Astrocyte of the cerebellum (primary cell): ENCODE measurements at regions not wholly inside any gene's neighbourhood (a gene's known extent, or its start where the extent isn't known, plus 50 kb on each side); places are given as distances from the start of the nearest gene placed in this dataset.

ENCODE experiments used
- DNase-seq: peaks from one replicate; pipeline ENCODE4 v3.0.0-alpha.2; 2011; ENCODE audit warnings: low read depth
- H3K4me3 ChIP-seq: 2 replicates; pipeline ENCODE4 v1.5.1; 2011; ENCODE audit warnings: mild to moderate bottlenecking, low read depth, low read length, moderate library complexity
- CTCF ChIP-seq: IDR thresholded peaks from 2 replicates; pipeline ENCODE4 v1.5.1; 2012; ENCODE audit warnings: low read length, low read depth, moderate library complexity, mild to moderate bottlenecking; ENCODE audit errors: missing control alignments
- in situ Hi-C: cut with HindIII; loops from 2 replicates; pipeline ENCODE4 v1.10.0; 2017; ENCODE audit warnings: low sequenced_read_pairs

GRCh38 chr12:13348464-13348863 lies 151.9 kb downstream of the EMP1 start:
- H3K4me3 ChIP-seq = no peak overlapping the region
- no peak for TF ChIP-seq CTCF
- DNase-seq = no peak
- in situ Hi-C loops = no loop called here

- DNase-seq = peak; percentile 5
- H3K4me3 ChIP-seq = no peak overlapping the region
- TF ChIP-seq CTCF = peak; percentile 3
- in situ Hi-C loops = no loop called here
Measured at GRCh38 chr12:13347241-13348043, 150.9 kb downstream of the EMP1 start.

- in situ Hi-C loops = no loop called here
- H3K4me3 ChIP-seq = no peak overlapping the region
- TF ChIP-seq CTCF = no peak
- no peak for DNase-seq
Measured at GRCh38 chr12:13345722-13346121, 149.2 kb downstream of the EMP1 start.

GRCh38 chr12:13343375-13343774 lies 146.8 kb downstream of the EMP1 start:
- no peak for TF ChIP-seq CTCF
- no peak overlapping the region for H3K4me3 ChIP-seq
- no peak for DNase-seq
- in situ Hi-C loops = no loop called here

GRCh38 chr12:13342971-13343370 lies 146.4 kb downstream of the EMP1 start:
- peak; percentile 5 for DNase-seq
- TF ChIP-seq CTCF = no peak
- in situ Hi-C loops = no loop called here
- H3K4me3 ChIP-seq = no peak overlapping the region

- no peak for DNase-seq
- no peak overlapping the region for H3K4me3 ChIP-seq
- TF ChIP-seq CTCF = no peak
- in situ Hi-C loops = no loop called here
Measured at GRCh38 chr12:13340149-13340548, 143.6 kb downstream of the EMP1 start.

- no peak overlapping the region for H3K4me3 ChIP-seq
- TF ChIP-seq CTCF = no peak
- in situ Hi-C loops = no loop called here
- DNase-seq = no peak
Measured at GRCh38 chr12:13339538-13339937, 143.0 kb downstream of the EMP1 start.
